ENCODE measurements at regions not wholly inside any gene's neighbourhood (a gene's known extent, or its start where the extent isn't known, plus 50 kb on each side); places are given as distances from the start of the nearest gene placed in this dataset.

DNA sequence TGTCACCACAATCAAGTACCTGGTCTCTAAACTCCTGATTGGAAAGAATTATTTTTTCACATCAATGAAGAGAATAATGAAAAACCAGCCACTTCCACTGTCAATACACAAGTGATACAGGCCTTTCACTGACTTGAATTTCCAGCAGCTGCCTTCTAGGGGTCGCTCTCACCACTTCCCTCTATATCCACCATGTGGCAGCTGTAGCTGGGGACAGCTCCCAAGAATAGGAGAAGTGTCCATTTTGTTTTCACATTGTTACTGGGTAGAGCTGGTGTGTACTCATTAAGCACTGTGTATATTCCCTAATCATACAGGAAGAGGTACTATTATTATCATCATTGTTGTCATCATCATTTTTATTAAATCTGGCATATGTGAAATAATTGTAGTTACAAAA is 438.4 kb upstream of the SPTLC3 start:
- Histone ChIP-seq H3K4me3 (no peak overlapping the region), H3K9me3 (ENCODE audit: low read depth) (no peaks in the 10 kb centered on the region), H3K9me2 (replicated peaks; ENCODE audit: insufficient read depth) (no peaks in the 10 kb centered on the region), H3K36me3 (replicated peaks; ENCODE audit: insufficient read depth, low read depth) (no peaks in the 10 kb centered on the region), H3K27me3 (no peaks in the 10 kb centered on the region), H3K27ac (no peak overlapping the region), H4K20me1 (ENCODE audit: insufficient read depth, poor library complexity, severe bottlenecking) (no peaks in the 10 kb centered on the region), H3K79me2 (no peaks in the 10 kb centered on the region), H2AFZ (no peak overlapping the region), H3K4me1 (ENCODE audit: insufficient read depth) (peaks cover 7% of the 10 kb centered on the region), H3K4me2 (no peak overlapping the region)
- 5% methylated on average over 1 of the region's 1 CpG for WGBS (ENCODE audit: low lambda C conversion rate, missing lambda C conversion rate)
- TF ChIP-seq, protein P1, sequence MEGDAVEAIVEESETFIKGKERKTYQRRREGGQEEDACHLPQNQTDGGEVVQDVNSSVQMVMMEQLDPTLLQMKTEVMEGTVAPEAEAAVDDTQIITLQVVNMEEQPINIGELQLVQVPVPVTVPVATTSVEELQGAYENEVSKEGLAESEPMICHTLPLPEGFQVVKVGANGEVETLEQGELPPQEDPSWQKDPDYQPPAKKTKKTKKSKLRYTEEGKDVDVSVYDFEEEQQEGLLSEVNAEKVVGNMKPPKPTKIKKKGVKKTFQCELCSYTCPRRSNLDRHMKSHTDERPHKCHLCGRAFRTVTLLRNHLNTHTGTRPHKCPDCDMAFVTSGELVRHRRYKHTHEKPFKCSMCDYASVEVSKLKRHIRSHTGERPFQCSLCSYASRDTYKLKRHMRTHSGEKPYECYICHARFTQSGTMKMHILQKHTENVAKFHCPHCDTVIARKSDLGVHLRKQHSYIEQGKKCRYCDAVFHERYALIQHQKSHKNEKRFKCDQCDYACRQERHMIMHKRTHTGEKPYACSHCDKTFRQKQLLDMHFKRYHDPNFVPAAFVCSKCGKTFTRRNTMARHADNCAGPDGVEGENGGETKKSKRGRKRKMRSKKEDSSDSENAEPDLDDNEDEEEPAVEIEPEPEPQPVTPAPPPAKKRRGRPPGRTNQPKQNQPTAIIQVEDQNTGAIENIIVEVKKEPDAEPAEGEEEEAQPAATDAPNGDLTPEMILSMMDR (IDR thresholded peaks at IDR 0.05; ENCODE audit: poor library complexity) = peak; percentile 43
- no peak for TF ChIP-seq EZH2 (IDR thresholded peaks at IDR 0.05; ENCODE audit: borderline replicate concordance)
- DNase-seq (ENCODE audit: low spot score) = peak; percentile 46

DNA sequence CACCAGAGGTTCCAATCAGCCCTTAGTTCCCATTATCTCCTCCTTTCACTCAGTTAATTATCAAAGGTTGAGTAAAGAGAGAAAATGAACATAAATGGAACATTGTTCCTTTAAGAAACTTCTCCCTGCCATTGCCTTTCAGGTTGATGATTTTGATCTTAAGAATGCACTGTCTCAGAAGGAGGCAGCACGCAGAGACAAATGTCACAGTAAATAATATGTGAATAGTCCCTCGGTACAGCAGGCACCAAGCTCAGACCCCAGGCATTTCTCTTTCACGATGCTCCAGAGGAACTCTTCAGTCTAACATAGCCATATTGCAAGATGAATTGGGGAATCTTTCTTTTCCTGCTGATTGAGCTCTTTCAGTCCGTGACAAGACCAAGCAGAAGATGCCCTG is 435.3 kb upstream of the SPTLC3 start:
- DNase-seq (ENCODE audit: low spot score) = no peak
- Histone ChIP-seq H3K9me2 (replicated peaks; ENCODE audit: insufficient read depth) (no peaks in the 10 kb centered on the region), H2AFZ (no peak overlapping the region), H4K20me1 (ENCODE audit: insufficient read depth, poor library complexity, severe bottlenecking) (no peaks in the 10 kb centered on the region), H3K4me1 (ENCODE audit: insufficient read depth) (peaks cover 15% of the 10 kb centered on the region), H3K27ac (peak overlapping the region; percentile 57), H3K27me3 (no peaks in the 10 kb centered on the region), H3K36me3 (replicated peaks; ENCODE audit: insufficient read depth, low read depth) (no peaks in the 10 kb centered on the region), H3K4me2 (no peak overlapping the region), H3K4me3 (no peak overlapping the region), H3K9me3 (ENCODE audit: low read depth) (no peaks in the 10 kb centered on the region), H3K79me2 (no peaks in the 10 kb centered on the region)
- no peak for TF ChIP-seq EZH2 (IDR thresholded peaks at IDR 0.05; ENCODE audit: borderline replicate concordance)
- TF ChIP-seq, protein P1 (IDR thresholded peaks at IDR 0.05; ENCODE audit: poor library complexity) = no peak
- TF ChIP-seq EZH2phosphoT487 (IDR thresholded peaks at IDR 0.05; ENCODE audit: low read depth, severe bottlenecking, unreplicated experiment) = no peak
- WGBS (ENCODE audit: low lambda C conversion rate, missing lambda C conversion rate) = 41% methylated on average over 4 of the region's 4 CpGs

DNA sequence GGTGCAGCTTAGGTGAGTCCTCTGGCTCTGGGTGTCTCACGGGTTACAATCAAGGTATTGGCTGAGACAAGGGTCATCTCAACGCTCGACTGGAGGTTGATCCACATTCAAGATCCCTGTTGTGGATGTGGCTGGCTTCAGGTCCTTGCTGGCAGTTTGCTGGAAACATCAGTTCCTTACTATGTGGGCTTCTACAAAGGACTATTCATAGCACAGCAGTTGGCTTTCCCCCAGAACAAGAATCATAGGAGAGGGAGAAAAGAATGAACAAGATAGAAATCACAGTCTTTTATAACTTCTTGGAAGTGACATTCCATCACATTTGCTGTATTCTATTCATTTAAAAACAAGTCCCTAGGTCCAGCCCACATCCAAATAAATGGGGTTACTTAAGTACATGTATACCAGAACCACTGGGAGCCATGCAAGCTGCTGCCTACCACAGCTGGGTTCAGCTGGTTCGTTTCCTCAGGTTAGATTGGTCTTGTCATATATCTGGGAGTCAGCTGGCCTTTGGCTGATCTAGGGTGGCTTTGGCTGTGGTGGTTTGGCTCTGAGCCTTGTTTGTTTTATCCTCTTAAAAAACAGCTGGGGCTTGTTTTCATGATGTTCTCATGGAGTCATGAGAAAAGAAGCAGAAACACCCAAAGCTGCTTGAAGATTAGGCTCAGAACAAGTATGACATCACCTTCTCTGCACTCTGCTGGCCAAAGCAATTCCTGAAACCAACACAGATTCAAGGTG is 433.2 kb upstream of the SPTLC3 start:
- Histone ChIP-seq H3K4me2 (no peak overlapping the region), H3K36me3 (replicated peaks; ENCODE audit: insufficient read depth, low read depth) (no peaks in the 10 kb centered on the region), H3K27ac (peak overlapping the region; percentile 72), H3K9me2 (replicated peaks; ENCODE audit: insufficient read depth) (no peaks in the 10 kb centered on the region), H3K27me3 (no peaks in the 10 kb centered on the region), H2AFZ (no peak overlapping the region), H3K4me3 (no peak overlapping the region), H3K9me3 (ENCODE audit: low read depth) (no peaks in the 10 kb centered on the region), H4K20me1 (ENCODE audit: insufficient read depth, poor library complexity, severe bottlenecking) (no peaks in the 10 kb centered on the region), H3K4me1 (ENCODE audit: insufficient read depth) (peaks cover 15% of the 10 kb centered on the region), H3K79me2 (no peaks in the 10 kb centered on the region)
- TF ChIP-seq EZH2 (IDR thresholded peaks at IDR 0.05; ENCODE audit: borderline replicate concordance) (no peak), EZH2phosphoT487 (IDR thresholded peaks at IDR 0.05; ENCODE audit: low read depth, severe bottlenecking, unreplicated experiment) (no peak)
- TF ChIP-seq, protein P1 (IDR thresholded peaks at IDR 0.05; ENCODE audit: poor library complexity) = no peak
- 72% methylated on average over 4 of the region's 4 CpGs for WGBS (ENCODE audit: low lambda C conversion rate, missing lambda C conversion rate)
- peak; percentile 68 for DNase-seq (ENCODE audit: low spot score)

All from hepatocyte (in vitro differentiated cells).